Ovary (tissue), 7 donors: ENCODE measurements at regions not wholly inside any gene's neighbourhood (a gene's known extent, or its start where the extent isn't known, plus 50 kb on each side); places are given as distances from the start of the nearest gene placed in this dataset.

Experiments used
- DNase-seq, 5 donors: peaks; one replicate each; pipeline ENCODE4 v3.0.0-alpha.2; 2019 to 2020
- H3K27ac ChIP-seq, 2 donors: fragments of 200-600 bp; one replicate each; pipeline versions ENCODE4 v1.5.1 to v1.8.0; 2019 to 2022
- H3K27me3 ChIP-seq: fragments of 200-600 bp; one replicate; pipeline ENCODE4 v1.8.0; 2022
- H3K36me3 ChIP-seq: fragments of 200-600 bp; sonication (generic); one replicate; pipeline ENCODE4 v1.5.1; 2019
- H3K4me1 ChIP-seq: one replicate; pipeline ENCODE4 v1.8.1; 2013; ENCODE audit warnings: mild to moderate bottlenecking, moderate library complexity; ENCODE audit not compliant: insufficient read depth
- H3K4me3 ChIP-seq: fragments of 200-600 bp; sonication (generic); one replicate; pipeline ENCODE4 v1.5.1; 2017
- H3K9me3 ChIP-seq, 2 donors: fragments of 200-600 bp in 1 of 2; sonication (generic) in 1 of 2; one replicate each; pipeline versions ENCODE4 v1.5.1 to v1.8.1; 2013 to 2019; ENCODE audit warnings: mild to moderate bottlenecking in 1 of 2, moderate library complexity in 1 of 2
- EP300 ChIP-seq: sonication (generic); formaldehyde crosslinking; IDR thresholded peaks from one replicate; pipeline ENCODE4 v1.6.1; 2017; ENCODE audit warnings: antibody characterized with exemption
- POLR2A ChIP-seq: fragments of 450-650 bp; IDR thresholded peaks from one replicate; pipeline ENCODE4 v1.6.1; 2017; ENCODE audit warnings: antibody characterized with exemption, mild to moderate bottlenecking, moderate library complexity
- WGBS, 3 donors: extraction: QIAGEN DNeasy Blood & Tissue Kit in 1 of 3; methylation state at CpG; one replicate each; pipeline versions ENCODE4 v1.1.5 to v1.1.7; 2013 to 2017; 5-methylcytosine and 5-hydroxymethylcytosine counted together
- intact Hi-C, 4 donors: fragments of 100-400 bp; cut with DNase I; formaldehyde crosslinking; loops; one replicate each; pipeline versions ENCODE4 v1.11.0 to v1.15.1; 2022 to 2023
- TF ChIP-seq, protein P1 (sequence below), 3 donors: fragments of 450-650 bp in 2 of 3; fragments of 200-600 bp in 1 of 3; IDR thresholded peaks; one replicate each; pipeline versions ENCODE4 v1.5.1 to v1.8.0; 2016 to 2022; ENCODE audit warnings: antibody characterized with exemption in 3 of 3, mild to moderate bottlenecking in 1 of 3
- donor health status: DM: no; HTN: no; CAD: no; lungs with moderate emphysema.
- donor health status: DM: no; HTN: no; CAD: no.
- donor health status: Bipolar disorder and iron deficiency.
- donor health status: DM: no; HTN: no; CAD: no.
- donor health status: DM: yes; HTN: yes; CAD: no.

DNA sequence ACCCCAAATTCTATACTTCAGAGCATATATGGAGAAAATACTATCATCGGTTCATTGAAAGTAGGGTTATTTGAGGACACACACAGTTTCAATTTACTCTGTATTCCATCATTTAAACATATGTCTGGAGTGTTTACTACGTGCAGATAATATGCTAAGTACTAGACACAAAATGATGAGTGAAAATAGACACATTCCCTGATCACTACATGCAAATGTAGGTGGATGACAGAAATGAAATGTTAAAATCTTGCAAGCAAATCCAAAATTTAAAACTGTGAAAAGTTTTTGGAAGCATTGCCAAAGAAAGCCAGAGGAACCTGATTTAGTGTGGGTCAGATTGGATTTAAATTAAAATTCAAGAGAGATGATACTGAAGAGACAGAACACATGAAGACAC lies 1106.6 kb downstream of the CBLN2 start:
- H3K9me3 ChIP-seq: no peaks in the 10 kb centered on the region
- H3K36me3 ChIP-seq: no peaks in the 10 kb centered on the region
- TF ChIP-seq, protein P1, sequence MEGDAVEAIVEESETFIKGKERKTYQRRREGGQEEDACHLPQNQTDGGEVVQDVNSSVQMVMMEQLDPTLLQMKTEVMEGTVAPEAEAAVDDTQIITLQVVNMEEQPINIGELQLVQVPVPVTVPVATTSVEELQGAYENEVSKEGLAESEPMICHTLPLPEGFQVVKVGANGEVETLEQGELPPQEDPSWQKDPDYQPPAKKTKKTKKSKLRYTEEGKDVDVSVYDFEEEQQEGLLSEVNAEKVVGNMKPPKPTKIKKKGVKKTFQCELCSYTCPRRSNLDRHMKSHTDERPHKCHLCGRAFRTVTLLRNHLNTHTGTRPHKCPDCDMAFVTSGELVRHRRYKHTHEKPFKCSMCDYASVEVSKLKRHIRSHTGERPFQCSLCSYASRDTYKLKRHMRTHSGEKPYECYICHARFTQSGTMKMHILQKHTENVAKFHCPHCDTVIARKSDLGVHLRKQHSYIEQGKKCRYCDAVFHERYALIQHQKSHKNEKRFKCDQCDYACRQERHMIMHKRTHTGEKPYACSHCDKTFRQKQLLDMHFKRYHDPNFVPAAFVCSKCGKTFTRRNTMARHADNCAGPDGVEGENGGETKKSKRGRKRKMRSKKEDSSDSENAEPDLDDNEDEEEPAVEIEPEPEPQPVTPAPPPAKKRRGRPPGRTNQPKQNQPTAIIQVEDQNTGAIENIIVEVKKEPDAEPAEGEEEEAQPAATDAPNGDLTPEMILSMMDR (IDR thresholded peaks at IDR 0.05): no peak
- TF ChIP-seq POLR2A (no peak), EP300 (no peak)
- H3K27me3 ChIP-seq: no peaks in the 10 kb centered on the region
- WGBS, 3 donors: 74 to 82% (median 77%) methylated on average over 2 of the region's 2 CpGs
- no peak overlapping the region for H3K27ac ChIP-seq
- intact Hi-C loops: no loop called here
- no peak overlapping the region for H3K4me3 ChIP-seq
- no peaks in the 10 kb centered on the region for H3K4me1 ChIP-seq
- DNase-seq: no peak

DNA sequence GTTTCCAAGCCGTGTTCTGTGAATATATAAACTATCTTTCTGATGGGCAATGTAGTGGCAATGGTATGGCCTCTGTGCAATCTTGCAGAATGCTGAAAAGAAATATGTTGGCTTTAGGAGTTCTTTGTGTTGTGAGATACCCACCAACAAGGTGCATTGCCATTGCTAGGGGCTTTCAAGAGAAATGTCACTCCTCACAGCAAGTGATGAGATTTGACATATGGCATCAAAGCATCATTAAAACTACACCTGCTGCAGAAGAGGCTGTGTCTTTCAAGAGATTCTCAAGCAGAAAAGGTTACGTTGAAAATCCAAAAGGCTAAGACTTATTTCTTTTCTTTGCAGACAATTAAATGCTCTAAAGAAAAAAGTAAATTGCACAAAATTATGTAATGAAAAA lies 1110.8 kb downstream of the CBLN2 start:
- no peak for TF ChIP-seq EP300
- TF ChIP-seq, protein P1 (IDR thresholded peaks at IDR 0.05): no peak
- no peak for TF ChIP-seq POLR2A
- Histone ChIP-seq H3K36me3 (no peaks in the 10 kb centered on the region), H3K27me3 (no peaks in the 10 kb centered on the region), H3K4me1 (no peaks in the 10 kb centered on the region), H3K4me3 (no peak overlapping the region), H3K9me3 (no peaks in the 10 kb centered on the region), H3K27ac (no peak overlapping the region)
- intact Hi-C loops: no loop called here
- WGBS, 3 donors: 60 to 76% (median 62%) methylated on average over 2 of the region's 2 CpGs
- DNase-seq: no peak

DNA sequence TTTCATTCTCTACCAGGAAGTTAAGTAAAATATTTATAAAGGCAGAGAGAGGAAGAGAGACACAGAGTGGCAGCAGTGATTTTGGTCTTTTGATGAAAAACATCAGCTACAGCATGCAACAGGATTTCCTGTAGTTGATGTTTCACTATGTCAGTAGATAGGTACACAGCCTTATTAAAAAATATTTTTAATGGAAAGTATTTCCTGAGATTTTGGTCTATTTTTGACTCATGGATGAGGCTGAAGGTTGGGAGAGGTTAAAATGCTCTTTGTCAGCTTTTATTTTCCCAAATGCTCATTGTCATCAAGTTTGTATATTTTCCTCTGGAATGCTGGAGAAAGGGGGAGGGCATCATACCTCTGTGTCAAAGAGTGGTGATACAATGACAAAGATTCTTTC lies 1112.5 kb downstream of the CBLN2 start:
- intact Hi-C loops: no loop called here
- TF ChIP-seq, protein P1 (IDR thresholded peaks at IDR 0.05): no peak
- TF ChIP-seq EP300 (no peak), POLR2A (no peak)
- no peaks in the 10 kb centered on the region for H3K9me3 ChIP-seq
- no peaks in the 10 kb centered on the region for H3K27me3 ChIP-seq
- H3K4me1 ChIP-seq: no peaks in the 10 kb centered on the region
- no peak overlapping the region for H3K4me3 ChIP-seq
- H3K36me3 ChIP-seq: no peaks in the 10 kb centered on the region
- DNase-seq: no peak
- no peak overlapping the region for H3K27ac ChIP-seq

DNA sequence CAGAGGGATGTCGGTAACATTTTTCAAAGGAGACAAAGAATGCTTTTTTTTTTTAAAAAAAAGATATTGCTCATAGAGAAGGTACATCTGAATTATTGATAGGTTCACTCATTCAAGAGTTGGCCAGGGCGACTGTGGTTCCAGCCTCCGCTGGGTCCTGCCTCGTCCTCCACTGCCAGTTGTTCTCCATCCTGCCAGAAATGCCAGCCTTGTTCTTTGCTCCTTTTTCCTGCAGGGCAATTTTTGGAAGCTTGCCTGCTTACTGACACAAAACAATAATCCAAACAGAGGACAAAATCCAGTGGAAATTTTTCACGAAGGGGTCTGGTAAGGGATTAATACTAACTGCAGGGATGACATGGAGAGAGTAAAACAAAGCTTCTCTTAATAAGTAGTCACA lies 1113.0 kb downstream of the CBLN2 start:
- no peaks in the 10 kb centered on the region for H3K9me3 ChIP-seq
- intact Hi-C loops: no loop called here
- no peak for DNase-seq
- H3K4me3 ChIP-seq: no peak overlapping the region
- no peaks in the 10 kb centered on the region for H3K4me1 ChIP-seq
- TF ChIP-seq POLR2A (no peak), EP300 (no peak)
- TF ChIP-seq, protein P1 (IDR thresholded peaks at IDR 0.05): no peak
- H3K36me3 ChIP-seq: no peaks in the 10 kb centered on the region
- WGBS, 3 donors: 65 to 71% (median 70%) methylated on average over 5 of the region's 5 CpGs
- no peaks in the 10 kb centered on the region for H3K27me3 ChIP-seq
- H3K27ac ChIP-seq: no peak overlapping the region

DNA sequence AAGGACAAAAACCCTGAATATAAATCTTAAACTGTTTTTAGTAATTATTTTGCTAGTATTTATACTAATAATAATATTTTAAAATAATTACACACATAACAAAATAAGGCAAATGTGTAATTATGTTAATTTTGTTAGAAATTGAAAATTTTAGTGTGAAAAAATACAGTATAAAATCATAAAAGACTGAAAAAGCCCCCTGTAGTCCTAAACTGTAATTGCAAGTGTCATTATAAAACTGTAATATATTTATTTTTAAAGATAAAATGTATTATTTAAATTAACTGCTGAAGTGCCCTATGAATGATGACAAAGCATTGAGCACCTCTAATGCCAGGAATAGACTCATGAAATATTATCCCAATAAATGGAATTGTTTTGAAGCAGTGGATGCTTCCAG lies 1117.7 kb downstream of the CBLN2 start:
- DNase-seq: no peak
- Histone ChIP-seq H3K4me3 (no peak overlapping the region), H3K4me1 (no peaks in the 10 kb centered on the region), H3K36me3 (no peaks in the 10 kb centered on the region), H3K27me3 (no peaks in the 10 kb centered on the region), H3K27ac (no peak overlapping the region), H3K9me3 (no peaks in the 10 kb centered on the region)
- no peak for TF ChIP-seq EP300
- TF ChIP-seq, protein P1 (IDR thresholded peaks at IDR 0.05): no peak
- no peak for TF ChIP-seq POLR2A
- intact Hi-C loops: no loop called here
